ENCODE measurements at regions not wholly inside any gene's neighbourhood (a gene's known extent, or its start where the extent isn't known, plus 50 kb on each side); places are given as distances from the start of the nearest gene placed in this dataset.

- TF ChIP-seq, protein P1, sequence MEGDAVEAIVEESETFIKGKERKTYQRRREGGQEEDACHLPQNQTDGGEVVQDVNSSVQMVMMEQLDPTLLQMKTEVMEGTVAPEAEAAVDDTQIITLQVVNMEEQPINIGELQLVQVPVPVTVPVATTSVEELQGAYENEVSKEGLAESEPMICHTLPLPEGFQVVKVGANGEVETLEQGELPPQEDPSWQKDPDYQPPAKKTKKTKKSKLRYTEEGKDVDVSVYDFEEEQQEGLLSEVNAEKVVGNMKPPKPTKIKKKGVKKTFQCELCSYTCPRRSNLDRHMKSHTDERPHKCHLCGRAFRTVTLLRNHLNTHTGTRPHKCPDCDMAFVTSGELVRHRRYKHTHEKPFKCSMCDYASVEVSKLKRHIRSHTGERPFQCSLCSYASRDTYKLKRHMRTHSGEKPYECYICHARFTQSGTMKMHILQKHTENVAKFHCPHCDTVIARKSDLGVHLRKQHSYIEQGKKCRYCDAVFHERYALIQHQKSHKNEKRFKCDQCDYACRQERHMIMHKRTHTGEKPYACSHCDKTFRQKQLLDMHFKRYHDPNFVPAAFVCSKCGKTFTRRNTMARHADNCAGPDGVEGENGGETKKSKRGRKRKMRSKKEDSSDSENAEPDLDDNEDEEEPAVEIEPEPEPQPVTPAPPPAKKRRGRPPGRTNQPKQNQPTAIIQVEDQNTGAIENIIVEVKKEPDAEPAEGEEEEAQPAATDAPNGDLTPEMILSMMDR (IDR thresholded peaks at IDR 0.05): no peak
- TF ChIP-seq EP300 (IDR thresholded peaks at IDR 0.05; ENCODE audit: low read depth) (no peak), POLR2AphosphoS5 (IDR thresholded peaks at IDR 0.05) (no peak)
Measured at GRCh38 chrX:120819126-120819525, 56.5 kb downstream of the CT47B1 start.
